GM23248 (cell line): ENCODE measurements at regions not wholly inside any gene's neighbourhood (a gene's known extent, or its start where the extent isn't known, plus 50 kb on each side); places are given as distances from the start of the nearest gene placed in this dataset.
A peak's percentile ranks its signal among the peaks of the same experiment; 100 is the strongest.

ENCODE experiments used
- DNase-seq: peaks from one replicate; pipeline ENCODE4 v3.0.0-alpha.2; 2015
- H2AFZ ChIP-seq: fragments of 200-600 bp; sonication (generic); 2 replicates; pipeline ENCODE4 v1.6.1; 2016; ENCODE audit warnings: antibody characterized with exemption
- H3F3A ChIP-seq: fragments of 200-600 bp; sonication (generic); 2 replicates; pipeline ENCODE4 v1.6.1; 2016; ENCODE audit warnings: mild to moderate bottlenecking, antibody characterized with exemption, mixed run types; ENCODE audit not compliant: insufficient read depth
- H3K27ac ChIP-seq: fragments of 200-600 bp; sonication (generic); 2 replicates; pipeline ENCODE4 v1.5.1; 2016; ENCODE audit warnings: mild to moderate bottlenecking
- H3K27me3 ChIP-seq: fragments of 200-600 bp; sonication (generic); replicated peaks from 2 replicates; pipeline ENCODE4 v1.6.1; 2016; ENCODE audit warnings: mild to moderate bottlenecking; ENCODE audit not compliant: insufficient read depth
- H3K36me3 ChIP-seq: fragments of 200-600 bp; sonication (generic); 2 replicates; pipeline ENCODE4 v1.6.1; 2016; ENCODE audit warnings: low read depth, mild to moderate bottlenecking
- H3K4me1 ChIP-seq: fragments of 200-600 bp; sonication (generic); 2 replicates; pipeline ENCODE4 v1.6.1; 2016; ENCODE audit warnings: mild to moderate bottlenecking; ENCODE audit not compliant: insufficient read depth
- H3K4me2 ChIP-seq: fragments of 200-600 bp; sonication (generic); one replicate; pipeline ENCODE4 v1.6.1; 2016; ENCODE audit warnings: mild to moderate bottlenecking; ENCODE audit not compliant: unreplicated experiment
- H3K4me3 ChIP-seq: fragments of 200-600 bp; sonication (generic); 2 replicates; pipeline ENCODE4 v1.5.1; 2016; ENCODE audit warnings: mild to moderate bottlenecking
- H3K79me2 ChIP-seq: fragments of 200-600 bp; sonication (generic); 2 replicates; pipeline ENCODE4 v1.6.1; 2016; ENCODE audit warnings: mild to moderate bottlenecking; ENCODE audit not compliant: insufficient read depth
- H3K9ac ChIP-seq: fragments of 200-600 bp; sonication (generic); 2 replicates; pipeline ENCODE4 v1.6.1; 2016; ENCODE audit warnings: mild to moderate bottlenecking
- H3K9me2 ChIP-seq: fragments of 200-600 bp; sonication (generic); 2 replicates; pipeline ENCODE4 v1.6.1; 2016; ENCODE audit warnings: mixed run types, mild to moderate bottlenecking, moderate library complexity; ENCODE audit not compliant: insufficient read depth
- H3K9me3 ChIP-seq: fragments of 200-600 bp; sonication (generic); one replicate; pipeline ENCODE4 v1.6.1; 2017; ENCODE audit warnings: low read depth
- H4K20me1 ChIP-seq: fragments of 200-600 bp; sonication (generic); 2 replicates; pipeline ENCODE4 v1.6.0; 2016; ENCODE audit not compliant: insufficient read depth
- EZH2 ChIP-seq: fragments of 200-600 bp; sonication (generic); IDR thresholded peaks from 2 replicates; pipeline ENCODE4 v1.6.1; 2018; ENCODE audit warnings: antibody characterized with exemption, mild to moderate bottlenecking; ENCODE audit not compliant: insufficient read depth, poor library complexity, severe bottlenecking
- EZH2phosphoT487 ChIP-seq: fragments of 200-600 bp; sonication (generic); IDR thresholded peaks from 2 replicates; pipeline ENCODE4 v1.6.1; 2018; ENCODE audit warnings: antibody characterized with exemption, moderate library complexity, mild to moderate bottlenecking, low read depth; ENCODE audit not compliant: insufficient read depth
- WGBS, 2 experiments: methylation state at CpG; one replicate each; pipeline ENCODE4 v1.1.6; 2015 to 2017; ENCODE audit warnings: low lambda C conversion rate in 2 of 2, low coverage in 1 of 2; ENCODE audit errors: missing lambda C conversion rate in 2 of 2; 5-methylcytosine and 5-hydroxymethylcytosine counted together
- in situ Hi-C: fragments of 300-500 bp; cut with MboI; formaldehyde crosslinking; loops from 2 replicates; pipeline ENCODE4 v1.15.0; 2020

- no peak overlapping the region for H3K4me2 ChIP-seq
- H2AFZ ChIP-seq = no peak overlapping the region
- no peaks in the 10 kb centered on the region for H4K20me1 ChIP-seq
- no peak overlapping the region for H3K4me3 ChIP-seq
- H3K9ac ChIP-seq = no peak overlapping the region
- no peak for DNase-seq
- no peaks in the 10 kb centered on the region for H3K36me3 ChIP-seq
- TF ChIP-seq EZH2phosphoT487 (no peak), EZH2 (no peak)
- H3K27ac ChIP-seq = no peak overlapping the region
- H3K27me3 ChIP-seq = peaks cover 7% of the 10 kb centered on the region; the same call in 1 of the 2 replicates
- H3K79me2 ChIP-seq = no peaks in the 10 kb centered on the region
- in situ Hi-C loops = no loop called here
- H3K4me1 ChIP-seq = no peaks in the 10 kb centered on the region
- no peaks in the 10 kb centered on the region for H3F3A ChIP-seq
- 47 to 57% methylated on average over 2 of the region's 2 CpGs for WGBS, 2 experiments
- no peaks in the 10 kb centered on the region for H3K9me2 ChIP-seq
- H3K9me3 ChIP-seq = no peaks in the 10 kb centered on the region
These were observed 184.6 kb upstream of the NBEA start for GRCh38 chr13:34757441-34757840.

DNA sequence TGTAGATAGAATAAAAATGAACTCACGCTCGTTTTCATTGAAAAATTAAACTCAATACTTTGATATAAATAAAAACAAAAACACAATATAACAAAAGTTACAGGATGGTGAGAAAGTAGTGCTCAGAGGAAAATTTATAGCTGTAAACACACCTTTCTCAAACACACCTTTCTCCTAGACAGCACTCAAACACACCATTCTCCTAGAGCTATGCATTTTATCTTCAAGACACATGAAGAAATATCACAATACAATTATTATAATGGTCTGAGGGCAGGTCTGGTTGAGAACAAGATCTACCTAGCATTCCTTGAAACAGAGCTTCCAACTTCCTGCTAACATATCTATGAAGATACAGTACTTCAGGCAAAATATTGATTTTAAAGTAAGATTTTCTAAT is 183.4 kb upstream of the NBEA start:
- Histone ChIP-seq H3K27ac (no peak overlapping the region), H3K9me2 (no peaks in the 10 kb centered on the region), H4K20me1 (no peaks in the 10 kb centered on the region), H3K9ac (no peak overlapping the region), H3K27me3 (peaks cover 7% of the 10 kb centered on the region; the same call in 1 of the 2 replicates), H3K4me3 (no peak overlapping the region), H3K4me2 (no peak overlapping the region), H2AFZ (no peak overlapping the region), H3K36me3 (no peaks in the 10 kb centered on the region), H3F3A (no peaks in the 10 kb centered on the region), H3K79me2 (no peaks in the 10 kb centered on the region), H3K4me1 (no peaks in the 10 kb centered on the region), H3K9me3 (no peaks in the 10 kb centered on the region)
- TF ChIP-seq EZH2phosphoT487 = no peak
- whole genome bisulfite sequencing, 2 experiments = 33 to 43% methylated on average over 2 of the region's 2 CpGs
- DNase-seq = no peak
- in situ Hi-C loops = no loop called here

DNA sequence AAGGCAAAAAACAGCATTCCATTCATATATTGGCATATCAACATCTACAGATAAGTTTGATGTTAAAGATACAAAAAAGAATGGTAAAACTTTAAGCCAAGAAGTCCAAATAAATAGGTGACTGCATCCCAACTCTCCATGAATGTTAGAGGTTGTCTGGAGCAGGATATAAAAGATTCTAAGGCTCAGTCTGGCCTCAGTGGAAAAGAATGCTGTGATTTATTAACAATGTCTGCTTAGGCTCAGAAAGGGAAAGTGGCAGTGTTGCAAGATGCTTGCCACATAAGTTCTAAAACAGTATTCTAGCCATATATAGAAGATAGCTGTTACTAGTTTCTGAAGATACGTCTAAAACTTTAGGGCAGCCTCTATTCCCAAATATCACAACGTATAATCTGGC is 179.8 kb upstream of the NBEA start:
- Histone ChIP-seq H3K79me2 (no peaks in the 10 kb centered on the region), H3K4me3 (no peak overlapping the region), H3K36me3 (no peaks in the 10 kb centered on the region), H2AFZ (no peak overlapping the region), H3K9me3 (no peaks in the 10 kb centered on the region), H3K9ac (no peak overlapping the region), H3K27ac (no peak overlapping the region), H4K20me1 (no peaks in the 10 kb centered on the region), H3F3A (no peaks in the 10 kb centered on the region), H3K9me2 (no peaks in the 10 kb centered on the region), H3K27me3 (peaks cover 7% of the 10 kb centered on the region; the same call in 1 of the 2 replicates), H3K4me1 (no peaks in the 10 kb centered on the region), H3K4me2 (no peak overlapping the region)
- 8 to 12% methylated on average over 2 of the region's 2 CpGs for WGBS, 2 experiments
- no peak for TF ChIP-seq EZH2phosphoT487
- peak; percentile 10 for DNase-seq
- in situ Hi-C loops = no loop called here

- Histone ChIP-seq H3K4me3 (no peak overlapping the region), H3K9me3 (no peaks in the 10 kb centered on the region), H3K4me1 (no peaks in the 10 kb centered on the region), H3K4me2 (no peak overlapping the region), H3K9me2 (no peaks in the 10 kb centered on the region), H3K36me3 (no peaks in the 10 kb centered on the region), H3K27ac (no peak overlapping the region), H3K9ac (no peak overlapping the region), H4K20me1 (no peaks in the 10 kb centered on the region), H3F3A (no peaks in the 10 kb centered on the region), H3K79me2 (no peaks in the 10 kb centered on the region), H2AFZ (no peak overlapping the region), H3K27me3 (peaks cover 7% of the 10 kb centered on the region; the same call in 1 of the 2 replicates)
- TF ChIP-seq EZH2 (no peak), EZH2phosphoT487 (no peak)
- DNase-seq = no peak
- WGBS, 2 experiments = 62 to 69% methylated on average over 2 of the region's 2 CpGs
- in situ Hi-C loops = no loop called here
These were observed 177.8 kb upstream of the NBEA start for GRCh38 chr13:34764246-34764645.
